K562 (cell line): ENCODE measurements at regions not wholly inside any gene's neighbourhood (a gene's known extent, or its start where the extent isn't known, plus 50 kb on each side); places are given as distances from the start of the nearest gene placed in this dataset.

Experiments used
- E2F1 ChIP-seq: sonication (generic); formaldehyde crosslinking; IDR thresholded peaks from 2 replicates; pipeline ENCODE4 v1.8.1; 2023; ENCODE audit warnings: mild to moderate bottlenecking, missing genetic modification reagents, moderate library complexity
- HDAC6 ChIP-seq: IDR thresholded peaks from 2 replicates; pipeline ENCODE4 v1.6.1; 2012; ENCODE audit warnings: low read depth, mild to moderate bottlenecking, control low read depth, inconsistent platforms, low read length, moderate library complexity
- KLF16 ChIP-seq: IDR thresholded peaks from 2 replicates; pipeline ENCODE4 v1.6.1; 2016; ENCODE audit warnings: antibody characterized with exemption
- MYC ChIP-seq, 2 experiments: fragments of 250-450 bp in 1 of 2; sonication (Bioruptor Pico) in 1 of 2; IDR thresholded peaks; 2 replicates each; pipeline versions ENCODE4 v1.5.1 to v1.6.1; 2012 to 2021; ENCODE audit warnings: low read depth in 2 of 2, borderline replicate concordance in 1 of 2, improper control_type of control experiment in 1 of 2, low read length in 1 of 2, mild to moderate bottlenecking in 1 of 2, moderate library complexity in 1 of 2
- NR0B1 ChIP-seq: fragments of 450-650 bp; IDR thresholded peaks from one replicate; pipeline ENCODE4 v1.6.1; 2018; ENCODE audit warnings: mild to moderate bottlenecking, moderate library complexity; ENCODE audit not compliant: partially characterized antibody
- PATZ1 ChIP-seq: fragments of 250-450 bp; sonication (Bioruptor Pico); IDR thresholded peaks from 2 replicates; pipeline ENCODE4 v1.5.0; 2020; ENCODE audit warnings: mild to moderate bottlenecking, borderline replicate concordance
- PHB2 ChIP-seq: fragments of 450-650 bp; IDR thresholded peaks from 2 replicates; pipeline ENCODE4 v1.6.1; 2017; ENCODE audit warnings: low read depth
- SETDB1 ChIP-seq: IDR thresholded peaks from one replicate; pipeline ENCODE4 v1.6.1; 2012; ENCODE audit warnings: low read length, control low read depth, inconsistent platforms
- TCF3 ChIP-seq: sonication (generic); formaldehyde crosslinking; IDR thresholded peaks from 2 replicates; pipeline ENCODE4 v1.4.0; 2020; ENCODE audit warnings: mild to moderate bottlenecking, missing genetic modification reagents
- XRCC5 ChIP-seq: fragments of 200-400 bp; formaldehyde crosslinking; IDR thresholded peaks from 2 replicates; pipeline ENCODE4 v1.6.1; 2017; ENCODE audit warnings: low read depth, mild to moderate bottlenecking, low read length
- YBX1 ChIP-seq: fragments of 450-650 bp; IDR thresholded peaks from 2 replicates; pipeline ENCODE4 v1.7.1; 2016; ENCODE audit warnings: mild to moderate bottlenecking
- ZBED1 ChIP-seq: IDR thresholded peaks from 2 replicates; pipeline ENCODE4 v1.6.1; 2014
- ZFP91 ChIP-seq: sonication (generic); formaldehyde crosslinking; IDR thresholded peaks from 2 replicates; pipeline ENCODE4 v1.8.0; 2022; ENCODE audit warnings: mild to moderate bottlenecking, missing genetic modification reagents
- ZNF609 ChIP-seq: sonication (generic); formaldehyde crosslinking; IDR thresholded peaks from 2 replicates; pipeline ENCODE4 v1.8.1; 2023; ENCODE audit warnings: missing genetic modification reagents, mild to moderate bottlenecking, borderline replicate concordance

GRCh38 chr11:11789735-11790369 is 51.9 kb upstream of the USP47 start (continued):
- TF ChIP-seq E2F1 (CRISPR knock-in tag) (no peak), ZNF609 (CRISPR knock-in tag) (no peak), XRCC5 (no peak), ZBED1 (no peak), SETDB1 (no peak), YBX1 (no peak), PATZ1 (CRISPR knock-in tag) (no peak), PHB2 (no peak), HDAC6 (no peak), KLF16 (no peak), ZFP91 (CRISPR knock-in tag) (no peak), TCF3 (no peak), MYC (IDR thresholded peaks at IDR 0.05; ENCODE audit: low read depth, low read length) (no peak), MYC (CRISPR knock-in tag; IDR thresholded peaks at IDR 0.05; ENCODE audit: borderline replicate concordance, low read depth) (no peak), NR0B1 (no peak)
